SK-N-SH (cell line): ENCODE measurements at regions not wholly inside any gene's neighbourhood (a gene's known extent, or its start where the extent isn't known, plus 50 kb on each side); places are given as distances from the start of the nearest gene placed in this dataset.

Experiments used
- CTCF ChIA-PET: fragments of 300-600, 350-600 bp; formaldehyde crosslinking; extraction: SDS; loops from one replicate; lab custom pipeline; 2021; lab: Yijun Ruan, JAX
- POLR2A ChIA-PET: fragments of 350-600 bp; sonication (Branson Sonifier 250); formaldehyde crosslinking; extraction: SDS; loops from one replicate; lab custom pipeline; 2020; ENCODE audit warnings: antibody characterized with exemption, inconsistent platforms; lab: Yijun Ruan, JAX
- DNase-seq: peaks from one replicate; pipeline ENCODE4 v3.0.0; 2012
- H2AFZ ChIP-seq: fragments of 200-600 bp; sonication (generic); 2 replicates; pipeline ENCODE4 v1.8.1; 2016; ENCODE audit warnings: antibody characterized with exemption, mild to moderate bottlenecking, low read depth
- H3F3A ChIP-seq: fragments of 200-600 bp; sonication (generic); replicated peaks from 2 replicates; pipeline ENCODE3; 2016; ENCODE audit warnings: antibody characterized with exemption, mild to moderate bottlenecking; ENCODE audit not compliant: insufficient read depth
- H3K27ac ChIP-seq, 2 experiments: fragments of 200-500 bp in 1 of 2; fragments of 200-600 bp in 1 of 2; sonication (Bioruptor generic) in 1 of 2; sonication (generic), shearing (Covaris generic) in 1 of 2; 2 replicates each; pipeline versions ENCODE4 v1.5.1 to v1.6.1; 2014 to 2016; ENCODE audit warnings: low read depth in 2 of 2, inconsistent platforms in 1 of 2, low read length in 1 of 2, mild to moderate bottlenecking in 1 of 2, mixed read lengths in 1 of 2
- H3K27me3 ChIP-seq: fragments of 200-600 bp; sonication (generic), shearing (Covaris generic); 2 replicates; pipeline ENCODE4 v1.6.1; 2016; ENCODE audit warnings: mixed run types; ENCODE audit not compliant: insufficient read depth
- H3K36me3 ChIP-seq, 2 experiments: fragments of 200-500 bp in 1 of 2; fragments of 200-600 bp in 1 of 2; sonication (Bioruptor generic) in 1 of 2; sonication (generic) in 1 of 2; replicated peaks in 1 of 2; 2 replicates each; pipeline versions ENCODE3 to v1.5.1; 2014 to 2016; ENCODE audit warnings: low read length in 1 of 2, mild to moderate bottlenecking in 1 of 2; ENCODE audit not compliant: insufficient read depth in 2 of 2, control insufficient read depth in 1 of 2
- H3K4me1 ChIP-seq, 2 experiments: fragments of 200-500 bp in 1 of 2; fragments of 200-600 bp in 1 of 2; sonication (Bioruptor generic) in 1 of 2; sonication (generic), shearing (Covaris generic) in 1 of 2; 2 replicates each; pipeline versions ENCODE4 v1.5.1 to v1.6.1; 2014 to 2016; ENCODE audit warnings: low read depth in 1 of 2, low read length in 1 of 2, mixed run types in 1 of 2; ENCODE audit not compliant: insufficient read depth in 2 of 2, control insufficient read depth in 1 of 2
- H3K4me2 ChIP-seq: fragments of 200-600 bp; sonication (generic), shearing (Covaris generic); 2 replicates; pipeline ENCODE4 v1.6.1; 2017; ENCODE audit warnings: mixed run types
- H3K4me3 ChIP-seq, 2 experiments: fragments of 200-500 bp in 1 of 2; fragments of 200-600 bp in 1 of 2; sonication (Bioruptor generic) in 1 of 2; sonication (generic), shearing (Covaris generic) in 1 of 2; 2 replicates each; pipeline versions ENCODE4 v1.5.1 to v1.8.1; 2014 to 2016; ENCODE audit warnings: low read depth in 2 of 2, inconsistent platforms in 1 of 2, low read length in 1 of 2, mild to moderate bottlenecking in 1 of 2, mixed read lengths in 1 of 2, moderate library complexity in 1 of 2
- H3K79me2 ChIP-seq: fragments of 200-600 bp; sonication (generic); 2 replicates; pipeline ENCODE4 v1.8.1; 2017; ENCODE audit warnings: mild to moderate bottlenecking; ENCODE audit not compliant: insufficient read depth
- H3K9ac ChIP-seq: fragments of 200-600 bp; sonication (generic); 2 replicates; pipeline ENCODE4 v1.6.1; 2017; ENCODE audit warnings: mixed run types
- H3K9me2 ChIP-seq: fragments of 200-600 bp; sonication (generic); 2 replicates; pipeline ENCODE4 v1.6.1; 2017; ENCODE audit warnings: mixed run types
- H3K9me3 ChIP-seq: fragments of 200-600 bp; sonication (generic); 2 replicates; pipeline ENCODE4 v1.6.1; 2017; ENCODE audit warnings: mixed run types, mild to moderate bottlenecking, moderate library complexity
- H4K20me1 ChIP-seq: fragments of 200-600 bp; sonication (generic); 2 replicates; pipeline ENCODE4 v1.6.1; 2017; ENCODE audit warnings: mild to moderate bottlenecking, mixed run types; ENCODE audit not compliant: insufficient read depth
- CTCF ChIP-seq: fragments of 200-600 bp; sonication (generic); IDR thresholded peaks from 2 replicates; pipeline ENCODE4 v1.6.1; 2017; ENCODE audit warnings: antibody characterized with exemption, mild to moderate bottlenecking, moderate library complexity
- ELF1 ChIP-seq: IDR thresholded peaks from 2 replicates; pipeline ENCODE4 v1.4.0; 2012
- EP300 ChIP-seq, 2 experiments: IDR thresholded peaks; 2 replicates each; pipeline versions ENCODE4 v1.4.0 to v1.6.1; 2012; ENCODE audit warnings: borderline replicate concordance in 1 of 2, low read depth in 1 of 2, low read length in 1 of 2
- EZH2phosphoT487 ChIP-seq: fragments of 200-600 bp; sonication (generic); IDR thresholded peaks from 2 replicates; pipeline ENCODE4 v1.6.1; 2017; ENCODE audit warnings: low read depth, mixed run types, mild to moderate bottlenecking, antibody characterized with exemption, moderate library complexity, borderline replicate concordance
- FOSL2 ChIP-seq: IDR thresholded peaks from 2 replicates; pipeline ENCODE4 v1.4.0; 2012; ENCODE audit warnings: low read depth, mild to moderate bottlenecking, moderate library complexity, borderline replicate concordance
- FOXM1 ChIP-seq: IDR thresholded peaks from 2 replicates; pipeline ENCODE4 v1.4.0; 2012; ENCODE audit warnings: low read depth, mild to moderate bottlenecking
- GABPA ChIP-seq: IDR thresholded peaks from 2 replicates; pipeline ENCODE4 v1.4.0; 2012; ENCODE audit warnings: low read depth, mild to moderate bottlenecking
- GATA2 ChIP-seq: sonication (generic); formaldehyde crosslinking; IDR thresholded peaks from 2 replicates; pipeline ENCODE4 v1.5.0; 2020; ENCODE audit warnings: mild to moderate bottlenecking, missing genetic modification reagents
- IRF3 ChIP-seq: fragments of 150-350 bp; IDR thresholded peaks from 2 replicates; pipeline ENCODE4 v1.6.1; 2016; ENCODE audit warnings: mild to moderate bottlenecking, low read depth, low read length
- MEF2A ChIP-seq: IDR thresholded peaks from 2 replicates; pipeline ENCODE4 v1.4.0; 2012; ENCODE audit warnings: low read depth, borderline replicate concordance
- MXI1 ChIP-seq: IDR thresholded peaks from 2 replicates; pipeline ENCODE4 v1.6.1; 2012; ENCODE audit warnings: mild to moderate bottlenecking, low read depth, low read length, improper control_type of control experiment
- NFIC ChIP-seq: IDR thresholded peaks from 2 replicates; pipeline ENCODE4 v1.4.0; 2012; ENCODE audit warnings: borderline replicate concordance
- NRF1 ChIP-seq: IDR thresholded peaks from 2 replicates; pipeline ENCODE4 v1.6.1; 2012; ENCODE audit warnings: low read depth, mild to moderate bottlenecking, low read length
- POLR2AphosphoS5 ChIP-seq: IDR thresholded peaks from 2 replicates; pipeline ENCODE4 v1.6.1; 2012; ENCODE audit warnings: low read depth, low read length
- RFX5 ChIP-seq: IDR thresholded peaks from 2 replicates; pipeline ENCODE4 v1.6.1; 2012; ENCODE audit warnings: mild to moderate bottlenecking, improper control_type of control experiment, low read length
- SIN3A ChIP-seq: IDR thresholded peaks from 2 replicates; pipeline ENCODE4 v1.6.1; 2012; ENCODE audit warnings: low read depth, mild to moderate bottlenecking, low read length, moderate library complexity, borderline replicate concordance
- TAF1 ChIP-seq: IDR thresholded peaks from 2 replicates; pipeline ENCODE4 v1.6.1; 2012; ENCODE audit warnings: low read depth, mild to moderate bottlenecking, low read length, moderate library complexity, borderline replicate concordance
- USF1 ChIP-seq: IDR thresholded peaks from 2 replicates; pipeline ENCODE4 v1.4.0; 2012; ENCODE audit warnings: low read depth, borderline replicate concordance
- USF2 ChIP-seq: fragments of 150-350 bp; IDR thresholded peaks from 2 replicates; pipeline ENCODE4 v1.6.1; 2017; ENCODE audit warnings: antibody characterized with exemption, low read length, low read depth, borderline replicate concordance
- YY1 ChIP-seq: IDR thresholded peaks from 2 replicates; pipeline ENCODE4 v1.4.0; 2012; ENCODE audit warnings: low read depth, mild to moderate bottlenecking
- ZBTB33 ChIP-seq: IDR thresholded peaks from 2 replicates; pipeline ENCODE4 v1.4.0; 2012; ENCODE audit warnings: low read depth, borderline replicate concordance
- WGBS: methylation state at CpG from one replicate; pipeline ENCODE4 v1.1.6; 2017; ENCODE audit warnings: low lambda C conversion rate; 5-methylcytosine and 5-hydroxymethylcytosine counted together

- H3K27ac ChIP-seq, result no peak overlapping the region
- H3K4me3 ChIP-seq, result no peak overlapping the region
- WGBS, result 74% methylated on average over 2 of the region's 2 CpGs
- TF ChIP-seq ZBTB33 (no peak), GABPA (no peak), MEF2A (no peak), FOXM1 (no peak)
- no peaks in the 10 kb centered on the region for H3K4me1 ChIP-seq
- H3K79me2 ChIP-seq, result no peaks in the 10 kb centered on the region
- no peaks in the 10 kb centered on the region for H3K27me3 ChIP-seq
- H3K9me2 ChIP-seq, result no peaks in the 10 kb centered on the region
- POLR2A ChIA-PET, result no interaction called here
- H2AFZ ChIP-seq, result no peak overlapping the region
- H3F3A ChIP-seq, result no peaks in the 10 kb centered on the region
- H3K9me3 ChIP-seq, result no peaks in the 10 kb centered on the region
- H3K4me2 ChIP-seq, result no peak overlapping the region
- no peak overlapping the region for H3K9ac ChIP-seq
- no peak for DNase-seq
- no peaks in the 10 kb centered on the region for H4K20me1 ChIP-seq
- H3K36me3 ChIP-seq, result no peaks in the 10 kb centered on the region
- CTCF ChIA-PET, result interaction anchor here (0.8 kb wide), 1 partner anchor 850 kb away, joined by 3 read pairs; no protein-coding TSS in a partner anchor
Measured at GRCh38 chr3:19016851-19017250, 131.5 kb upstream of the KCNH8 start.

GRCh38 chr3:19013879-19014278 is 134.4 kb upstream of the KCNH8 start:
- TF ChIP-seq MXI1, result no peak
- no peak for TF ChIP-seq USF2
- no peak for TF ChIP-seq CTCF
- TF ChIP-seq TAF1, result no peak
- no peak for TF ChIP-seq USF1
- no peak for TF ChIP-seq GABPA
- no peak for TF ChIP-seq RFX5
- no peak for TF ChIP-seq EP300 (IDR thresholded peaks at IDR 0.05; ENCODE audit: borderline replicate concordance in 1 of 2, low read depth in 1 of 2, low read length in 1 of 2)
- no peak for TF ChIP-seq YY1
- TF ChIP-seq GATA2 (CRISPR knock-in tag), result no peak
- TF ChIP-seq NFIC, result no peak
- no peak for TF ChIP-seq EZH2phosphoT487
- TF ChIP-seq POLR2AphosphoS5, result no peak
- no peak for TF ChIP-seq FOXM1
- no peak for TF ChIP-seq SIN3A
- TF ChIP-seq NRF1, result no peak
- no peak for TF ChIP-seq IRF3
- no peak for TF ChIP-seq FOSL2
- no peak for TF ChIP-seq ELF1
- Histone ChIP-seq H3K27ac (no peak overlapping the region), H3K4me1 (no peaks in the 10 kb centered on the region), H3K4me3 (no peak overlapping the region), H3K79me2 (no peaks in the 10 kb centered on the region), H4K20me1 (no peaks in the 10 kb centered on the region), H3K9me2 (no peaks in the 10 kb centered on the region), H3K27me3 (no peaks in the 10 kb centered on the region), H2AFZ (no peak overlapping the region), H3K9ac (no peak overlapping the region), H3K36me3 (no peaks in the 10 kb centered on the region), H3K4me2 (no peak overlapping the region), H3K9me3 (no peaks in the 10 kb centered on the region), H3F3A (no peaks in the 10 kb centered on the region)
- 20% methylated on average over 1 of the region's 1 CpG for WGBS
- POLR2A ChIA-PET, result no interaction called here
- DNase-seq, result no peak
- CTCF ChIA-PET, result no interaction called here
